OCI-LY7 (cell line): ENCODE measurements at regions not wholly inside any gene's neighbourhood (a gene's known extent, or its start where the extent isn't known, plus 50 kb on each side); places are given as distances from the start of the nearest gene placed in this dataset.

ENCODE experiments used
- BruUV-seq: library from RNA; stranded (reverse); fragments of 400-500 nt; replicated peaks from 2 replicates; lab custom pipeline; 2021; lab: Mats Ljungman, UMichigan
- CTCF ChIA-PET: fragments of 300-600 bp; sonication (Branson Sonifier 250); formaldehyde crosslinking; loops from one replicate; lab custom pipeline; 2022; ENCODE audit warnings: antibody characterized with exemption; ENCODE audit not compliant: unreplicated experiment; lab: Charles Lee
- POLR2A ChIA-PET: fragments of 300-600 bp; sonication (Branson Sonifier 250); formaldehyde crosslinking; loops from one replicate; lab custom pipeline; 2022; ENCODE audit warnings: antibody characterized with exemption; lab: Charles Lee
- DNase-seq: peaks from one replicate; pipeline ENCODE4 v3.0.0-alpha.2; 2015; ENCODE audit warnings: low spot score
- H2AFZ ChIP-seq: fragments of 200-600 bp; sonication (generic), shearing (Covaris generic); 2 replicates; pipeline ENCODE4 v1.6.1; 2014; ENCODE audit warnings: mild to moderate bottlenecking, antibody characterized with exemption, low read length, moderate library complexity
- H3K27ac ChIP-seq: fragments of 200-600 bp; sonication (generic); 2 replicates; pipeline ENCODE4 v1.5.1; 2014; ENCODE audit warnings: mixed run types, low read depth, mild to moderate bottlenecking, moderate library complexity, low read length, inconsistent platforms; ENCODE audit not compliant: poor library complexity, severe bottlenecking
- H3K36me3 ChIP-seq: fragments of 200-600 bp; sonication (generic); 2 replicates; pipeline ENCODE4 v1.6.1; 2014; ENCODE audit warnings: mild to moderate bottlenecking, antibody characterized with exemption, low read length, moderate library complexity, mixed read lengths; ENCODE audit not compliant: insufficient read depth
- H3K4me1 ChIP-seq: fragments of 200-600 bp; sonication (generic); 2 replicates; pipeline ENCODE4 v1.5.1; 2014; ENCODE audit warnings: mild to moderate bottlenecking, low read length; ENCODE audit not compliant: insufficient read depth, poor library complexity, severe bottlenecking
- H3K4me2 ChIP-seq: fragments of 200-600 bp; sonication (generic); 2 replicates; pipeline ENCODE4 v1.6.1; 2014; ENCODE audit warnings: mild to moderate bottlenecking, low read length
- H3K4me3 ChIP-seq: fragments of 200-600 bp; sonication (generic); 2 replicates; pipeline ENCODE4 v1.5.1; 2014; ENCODE audit warnings: mild to moderate bottlenecking, low read depth, low read length; ENCODE audit not compliant: poor library complexity, severe bottlenecking
- H3K79me2 ChIP-seq: fragments of 200-600 bp; sonication (generic); 2 replicates; pipeline ENCODE4 v1.6.1; 2016; ENCODE audit warnings: low read depth, mild to moderate bottlenecking, low read length, moderate library complexity, mixed read lengths; ENCODE audit not compliant: insufficient read depth
- H3K9me2 ChIP-seq: fragments of 200-600 bp; sonication (generic); 2 replicates; pipeline ENCODE4 v1.6.1; 2016; ENCODE audit warnings: mild to moderate bottlenecking, low read length, mixed read lengths; ENCODE audit not compliant: insufficient read depth
- H3K9me3 ChIP-seq: fragments of 200-600 bp; sonication (generic); 2 replicates; pipeline ENCODE4 v1.6.1; 2014; ENCODE audit warnings: mild to moderate bottlenecking, mixed run types, low read length, mixed read lengths
- H4K20me1 ChIP-seq: fragments of 200-600 bp; sonication (generic); 2 replicates; pipeline ENCODE4 v1.6.1; 2014; ENCODE audit warnings: mild to moderate bottlenecking, antibody characterized with exemption, low read length, moderate library complexity, mixed read lengths; ENCODE audit not compliant: insufficient read depth
- EZH2phosphoT487 ChIP-seq: fragments of 200-600 bp; sonication (generic); IDR thresholded peaks from 2 replicates; pipeline ENCODE4 v1.6.1; 2018; ENCODE audit warnings: low read depth, borderline replicate concordance, mild to moderate bottlenecking, mixed run types, antibody characterized with exemption, low read length, moderate library complexity, mixed read lengths
- intact Hi-C: fragments of 100-400 bp; cut with micrococcal nuclease; formaldehyde crosslinking; loops from one replicate; pipeline ENCODE4 v1.10.0; 2022; ENCODE audit not compliant: unreplicated experiment
- TF ChIP-seq, protein P1 (sequence below): fragments of 200-600 bp; sonication (generic); conservative IDR thresholded peaks from 2 replicates; pipeline ENCODE4 v1.5.1; 2014; ENCODE audit warnings: mild to moderate bottlenecking, antibody characterized with exemption, low read length, moderate library complexity, mixed read lengths

GRCh38 chr7:125876431-125876830 is 946.8 kb upstream of the POT1 start:
- Histone ChIP-seq H4K20me1 (no peaks in the 10 kb centered on the region), H3K36me3 (no peaks in the 10 kb centered on the region), H3K4me2 (no peak overlapping the region), H3K79me2 (no peaks in the 10 kb centered on the region), H3K4me3 (no peak overlapping the region), H3K4me1 (no peaks in the 10 kb centered on the region), H3K9me2 (no peaks in the 10 kb centered on the region), H3K9me3 (no peaks in the 10 kb centered on the region), H3K27ac (no peak overlapping the region), H2AFZ (no peak overlapping the region)
- no TSS peak for BruUV-seq
- TF ChIP-seq, protein P1, sequence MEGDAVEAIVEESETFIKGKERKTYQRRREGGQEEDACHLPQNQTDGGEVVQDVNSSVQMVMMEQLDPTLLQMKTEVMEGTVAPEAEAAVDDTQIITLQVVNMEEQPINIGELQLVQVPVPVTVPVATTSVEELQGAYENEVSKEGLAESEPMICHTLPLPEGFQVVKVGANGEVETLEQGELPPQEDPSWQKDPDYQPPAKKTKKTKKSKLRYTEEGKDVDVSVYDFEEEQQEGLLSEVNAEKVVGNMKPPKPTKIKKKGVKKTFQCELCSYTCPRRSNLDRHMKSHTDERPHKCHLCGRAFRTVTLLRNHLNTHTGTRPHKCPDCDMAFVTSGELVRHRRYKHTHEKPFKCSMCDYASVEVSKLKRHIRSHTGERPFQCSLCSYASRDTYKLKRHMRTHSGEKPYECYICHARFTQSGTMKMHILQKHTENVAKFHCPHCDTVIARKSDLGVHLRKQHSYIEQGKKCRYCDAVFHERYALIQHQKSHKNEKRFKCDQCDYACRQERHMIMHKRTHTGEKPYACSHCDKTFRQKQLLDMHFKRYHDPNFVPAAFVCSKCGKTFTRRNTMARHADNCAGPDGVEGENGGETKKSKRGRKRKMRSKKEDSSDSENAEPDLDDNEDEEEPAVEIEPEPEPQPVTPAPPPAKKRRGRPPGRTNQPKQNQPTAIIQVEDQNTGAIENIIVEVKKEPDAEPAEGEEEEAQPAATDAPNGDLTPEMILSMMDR: no peak
- no peak for TF ChIP-seq EZH2phosphoT487
- ChIA-PET POLR2A (no interaction called here), CTCF (no interaction called here)
- intact Hi-C loops: no loop called here
- DNase-seq: no peak

DNA sequence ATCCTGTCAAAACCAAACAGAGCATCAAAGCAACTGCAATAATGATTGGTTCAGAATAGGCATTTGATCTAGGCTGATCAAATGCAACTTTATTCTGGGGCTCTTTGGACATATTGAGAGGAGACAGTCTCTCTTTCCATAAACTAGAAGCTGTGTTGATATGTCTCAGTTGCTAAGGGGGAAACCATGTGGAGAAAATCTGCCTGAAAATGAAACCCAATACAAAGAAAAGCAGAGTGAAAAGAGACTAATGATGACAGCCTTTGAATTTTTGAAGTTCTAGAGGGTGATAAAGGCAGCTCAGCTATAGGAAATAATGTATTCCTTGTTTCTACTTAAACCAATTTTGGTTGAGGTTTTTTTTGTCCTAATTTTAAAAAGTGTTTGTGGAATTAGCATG is 941.8 kb upstream of the POT1 start:
- ChIA-PET POLR2A (no interaction called here), CTCF (no interaction called here)
- Histone ChIP-seq H3K9me3 (no peaks in the 10 kb centered on the region), H3K9me2 (no peaks in the 10 kb centered on the region), H2AFZ (no peak overlapping the region), H3K4me3 (no peak overlapping the region), H3K4me1 (no peaks in the 10 kb centered on the region), H3K79me2 (no peaks in the 10 kb centered on the region), H4K20me1 (no peaks in the 10 kb centered on the region), H3K4me2 (no peak overlapping the region), H3K36me3 (no peaks in the 10 kb centered on the region), H3K27ac (no peak overlapping the region)
- intact Hi-C loops: no loop called here
- no TSS peak for BruUV-seq
- no peak for TF ChIP-seq EZH2phosphoT487
- TF ChIP-seq, protein P1: no peak
- DNase-seq: no peak

- no TSS peak for BruUV-seq
- Histone ChIP-seq H3K4me3 (no peak overlapping the region), H3K36me3 (no peaks in the 10 kb centered on the region), H2AFZ (no peak overlapping the region), H3K79me2 (no peaks in the 10 kb centered on the region), H3K9me2 (no peaks in the 10 kb centered on the region), H3K4me1 (no peaks in the 10 kb centered on the region), H4K20me1 (no peaks in the 10 kb centered on the region), H3K27ac (no peak overlapping the region), H3K4me2 (no peak overlapping the region), H3K9me3 (no peaks in the 10 kb centered on the region)
- TF ChIP-seq EZH2phosphoT487: no peak
- TF ChIP-seq, protein P1: no peak
- POLR2A ChIA-PET: no interaction called here
- intact Hi-C loops: no loop called here
- CTCF ChIA-PET: no interaction called here
- no peak for DNase-seq
Measured at GRCh38 chr7:125857606-125858005, 928.0 kb upstream of the POT1 start.
